BJ (cell line): ENCODE measurements at regions not wholly inside any gene's neighbourhood (a gene's known extent, or its start where the extent isn't known, plus 50 kb on each side); places are given as distances from the start of the nearest gene placed in this dataset.
"Not testable (repeated sequence)": the region's sequence is repeated elsewhere in the genome, so short reads cannot be mapped to it uniquely, and the experiment has no call there.

ENCODE experiments used
- CTCF ChIA-PET: fragments of 350-600 bp; formaldehyde crosslinking; extraction: SDS; loops from one replicate; lab custom pipeline; 2021; ENCODE audit warnings: antibody characterized with exemption, inconsistent platforms; lab: Yijun Ruan, JAX
- POLR2A ChIA-PET: fragments of 300-600 bp; sonication (Branson Sonifier 250); formaldehyde crosslinking; extraction: SDS; loops from one replicate; lab custom pipeline; 2021; ENCODE audit warnings: antibody characterized with exemption; lab: Charles Lee
- DNase-seq: peaks from one replicate; pipeline ENCODE4 v3.0.0-alpha.2; 2011; ENCODE audit warnings: low read depth
- H3K27me3 ChIP-seq: 2 replicates; pipeline ENCODE4 v1.6.0; 2011; ENCODE audit warnings: low read length; ENCODE audit not compliant: control insufficient read depth, insufficient read depth
- H3K36me3 ChIP-seq: 2 replicates; pipeline ENCODE4 v1.5.1; 2011; ENCODE audit warnings: low read length; ENCODE audit not compliant: control insufficient read depth, insufficient read depth
- H3K4me3 ChIP-seq: 2 replicates; pipeline ENCODE4 v1.5.1; 2011; ENCODE audit warnings: low read depth, mild to moderate bottlenecking, control low read depth, low read length
- CTCF ChIP-seq: IDR thresholded peaks from 2 replicates; pipeline ENCODE4 v1.5.1; 2011; ENCODE audit warnings: low read depth, mild to moderate bottlenecking, control low read depth, inconsistent platforms, low read length, moderate library complexity; ENCODE audit not compliant: insufficient read depth

GRCh38 chr1:213337025-213337678 is 286.1 kb downstream of the RPS6KC1 start:
- no peak overlapping the region for H3K4me3 ChIP-seq
- H3K27me3 ChIP-seq: no peaks in the 10 kb centered on the region
- POLR2A ChIA-PET: no interaction called here
- TF ChIP-seq CTCF: no peak
- no peaks in the 10 kb centered on the region for H3K36me3 ChIP-seq
- DNase-seq: no peak
- CTCF ChIA-PET: no interaction called here

- TF ChIP-seq CTCF: no peak
- DNase-seq: no peak
- CTCF ChIA-PET: no interaction called here
- Histone ChIP-seq H3K27me3 (no peaks in the 10 kb centered on the region), H3K36me3 (no peaks in the 10 kb centered on the region), H3K4me3 (no peak overlapping the region)
- POLR2A ChIA-PET: no interaction called here
Observed at GRCh38 chr1:213340593-213340992, 289.6 kb downstream of the RPS6KC1 start.

- Histone ChIP-seq H3K4me3 (no peak overlapping the region), H3K36me3 (no peaks in the 10 kb centered on the region), H3K27me3 (peaks cover 1% of the 10 kb centered on the region; the same call in 1 of the 2 replicates)
- POLR2A ChIA-PET: no interaction called here
- no peak for TF ChIP-seq CTCF
- no peak for DNase-seq
- CTCF ChIA-PET: no interaction called here
Observed at GRCh38 chr1:213345621-213346020, 294.6 kb downstream of the RPS6KC1 start.

GRCh38 chr1:213357403-213357802 is 306.4 kb downstream of the RPS6KC1 start:
- Histone ChIP-seq H3K36me3 (no peaks in the 10 kb centered on the region), H3K27me3 (no peaks in the 10 kb centered on the region), H3K4me3 (no peak overlapping the region)
- POLR2A ChIA-PET: no interaction called here
- TF ChIP-seq CTCF: no peak
- DNase-seq: no peak
- CTCF ChIA-PET: no interaction called here

- H3K27me3 ChIP-seq, CTCF ChIA-PET, DNase-seq, H3K4me3 ChIP-seq, POLR2A ChIA-PET, H3K36me3 ChIP-seq: not testable (repeated sequence)
Observed at GRCh38 chr1:213358368-213358767, 307.3 kb downstream of the RPS6KC1 start.

GRCh38 chr1:213362598-213362997 is 311.6 kb downstream of the RPS6KC1 start:
- ChIA-PET POLR2A (no interaction called here), CTCF (no interaction called here)
- TF ChIP-seq CTCF: no peak
- no peaks in the 10 kb centered on the region for H3K36me3 ChIP-seq
- no peaks in the 10 kb centered on the region for H3K27me3 ChIP-seq
- DNase-seq: no peak
- no peak overlapping the region for H3K4me3 ChIP-seq
